ENCODE measurements at regions not wholly inside any gene's neighbourhood (a gene's known extent, or its start where the extent isn't known, plus 50 kb on each side); places are given as distances from the start of the nearest gene placed in this dataset.
"Not testable (repeated sequence)": the region's sequence is repeated elsewhere in the genome, so short reads cannot be mapped to it uniquely, and the experiment has no call there.

DNA sequence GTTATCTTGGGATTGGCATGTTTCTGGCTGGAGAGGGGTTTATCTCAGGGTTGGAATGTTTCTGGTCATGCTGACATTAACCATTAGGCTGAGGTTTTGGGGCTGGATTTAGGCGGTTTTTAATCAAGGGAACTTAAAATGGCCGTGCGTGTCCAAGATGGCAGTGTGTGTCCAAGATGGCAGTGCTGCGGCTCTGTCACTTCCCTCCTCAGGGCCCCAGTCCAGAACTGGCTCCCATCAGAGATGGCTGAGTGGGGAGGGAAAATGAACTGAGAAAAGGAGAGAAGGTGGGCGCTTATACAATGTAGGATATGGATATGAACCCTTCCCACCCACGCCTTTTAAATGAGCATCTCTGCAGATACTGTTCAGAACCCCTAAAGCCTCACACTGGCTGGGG is 175.5 kb upstream of the MYT1L start:
- intact Hi-C loops (cut with DNase I), result no loop called here
- peak in 1 of 10 donors; percentile 54 for DNase-seq

DNA sequence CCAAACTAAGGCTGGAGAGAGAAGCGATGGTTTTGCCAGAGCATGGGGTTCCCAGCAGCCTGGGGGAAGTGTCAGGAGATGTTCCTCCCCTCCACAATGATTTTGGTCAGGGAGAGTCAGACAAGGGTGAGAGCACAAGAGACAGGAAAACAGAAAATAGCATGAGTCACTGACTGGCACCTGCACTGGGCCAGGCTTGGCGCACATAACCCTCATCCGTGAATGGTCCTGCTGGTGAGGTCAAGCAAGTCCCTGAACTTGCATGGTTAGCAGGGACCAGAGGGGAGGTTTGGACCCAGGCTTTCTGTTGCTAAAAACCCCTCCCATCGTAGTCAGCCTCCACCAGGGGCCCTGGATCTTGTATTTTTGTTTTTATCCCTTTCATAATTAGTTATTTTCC is 174.5 kb upstream of the MYT1L start:
- DNase-seq, result peak in 1 of 10 donors; percentile 58
- intact Hi-C loops (cut with DNase I), result no loop called here

DNA sequence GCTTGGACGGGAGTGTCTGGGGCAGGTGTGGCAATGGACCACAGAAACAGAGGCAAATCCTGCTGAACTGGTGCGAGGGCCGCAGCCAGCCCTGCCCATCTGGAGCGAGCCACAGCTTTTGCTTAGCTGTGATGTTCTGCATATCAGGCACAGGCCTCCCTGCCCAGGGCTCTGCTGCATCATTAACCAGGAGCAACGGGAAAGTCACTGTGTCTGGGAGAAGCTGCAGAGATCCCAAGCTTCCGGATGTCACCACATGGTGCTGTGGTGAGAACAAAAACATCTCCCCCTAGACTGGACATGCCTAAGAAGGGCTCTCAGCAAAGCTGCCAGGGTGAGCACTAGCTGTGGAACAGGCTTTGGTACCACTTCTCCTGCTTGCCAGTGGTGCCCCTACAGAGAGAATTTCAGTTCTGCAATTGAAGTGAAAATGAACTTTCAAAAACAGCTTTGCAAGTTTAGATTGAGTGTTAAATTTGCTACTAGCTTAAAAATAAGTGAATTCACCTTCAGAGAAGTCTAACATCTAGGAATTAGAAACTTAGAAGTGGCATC is 172.9 kb upstream of the MYT1L start:
- peak in 1 of 10 donors; percentile 74 for DNase-seq

DNA sequence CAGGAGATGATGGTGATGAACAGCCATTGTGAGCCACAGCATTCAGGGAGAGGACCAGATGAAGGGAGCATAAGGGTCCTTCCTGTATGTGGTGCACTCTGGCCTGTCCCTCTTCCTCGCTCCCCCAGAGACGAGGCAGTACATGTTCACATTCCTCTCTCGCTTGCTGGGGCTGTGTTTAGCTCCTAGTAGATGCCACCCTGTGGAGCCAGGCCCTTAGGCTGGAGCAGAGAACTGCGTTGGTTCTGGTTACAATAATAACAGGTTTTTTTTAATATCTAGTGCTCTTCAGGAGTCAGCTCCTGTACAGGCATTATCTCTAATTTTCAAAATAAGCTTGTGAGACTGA is 171.1 kb upstream of the MYT1L start:
- DNase-seq, result peak in 1 of 10 donors; percentile 40
- intact Hi-C loops (cut with DNase I), result no loop called here

More for the DNA sequence above, 172.9 kb upstream of the MYT1L start:
- intact Hi-C loops (cut with DNase I), result no loop called here

DNA sequence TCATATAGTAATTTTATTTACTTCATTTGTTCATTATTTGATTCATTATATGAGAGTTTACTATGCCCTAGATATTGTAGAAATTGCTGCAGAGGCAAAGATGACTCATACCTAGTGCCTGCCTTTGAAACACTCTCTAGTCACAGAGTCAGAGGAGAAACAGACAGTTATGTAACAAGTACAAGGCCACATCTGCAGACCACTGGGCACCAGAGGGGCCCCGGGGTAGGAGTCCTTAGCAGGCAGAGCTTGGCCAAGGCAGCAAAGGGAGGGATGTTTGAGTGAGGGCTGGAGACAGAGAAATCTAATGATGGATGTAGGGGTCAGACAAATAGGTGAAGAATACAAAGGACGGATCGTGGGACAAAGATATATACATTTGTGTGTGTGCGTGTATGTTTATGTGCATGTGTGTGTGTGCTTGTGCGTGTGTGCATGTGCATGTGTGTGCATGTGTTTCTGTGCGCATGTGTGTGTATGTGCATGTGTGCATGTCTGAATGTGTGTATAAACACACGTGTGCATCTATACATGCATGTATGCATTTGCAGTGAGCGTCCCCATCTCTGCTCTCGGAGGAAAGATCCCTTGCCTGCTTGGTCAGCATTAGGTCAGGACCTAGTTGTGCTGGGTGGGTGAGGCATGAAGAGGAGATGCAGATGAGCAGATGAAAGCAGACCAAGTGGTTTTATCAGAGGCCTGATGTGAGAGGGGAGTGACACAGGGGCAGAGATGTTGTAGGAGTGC is 170.6 kb upstream of the MYT1L start:
- DNase-seq, result peak in 1 of 10 donors; percentile 57
- intact Hi-C loops (cut with DNase I), result no loop called here

DNA sequence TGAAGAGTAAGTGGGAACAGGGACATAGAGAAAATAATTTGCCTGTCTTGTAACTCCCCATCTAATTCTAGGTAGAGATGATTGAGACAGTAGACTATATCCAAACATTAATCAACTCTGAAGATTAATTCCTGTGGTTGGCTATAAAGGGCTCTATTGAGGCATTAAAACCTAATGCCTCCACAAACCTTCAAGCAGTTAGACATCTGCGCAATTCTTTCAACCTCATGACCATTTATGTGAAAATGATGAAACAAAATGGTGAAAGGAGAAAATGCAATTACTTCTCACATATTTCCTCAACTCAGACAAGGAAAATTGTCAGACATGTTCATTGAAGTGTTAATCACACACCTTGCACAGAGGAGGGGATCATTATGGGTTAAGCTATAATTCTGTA is 164.5 kb upstream of the MYT1L start:
- no peak for DNase-seq
- intact Hi-C loops (cut with DNase I), result no loop called here

DNA sequence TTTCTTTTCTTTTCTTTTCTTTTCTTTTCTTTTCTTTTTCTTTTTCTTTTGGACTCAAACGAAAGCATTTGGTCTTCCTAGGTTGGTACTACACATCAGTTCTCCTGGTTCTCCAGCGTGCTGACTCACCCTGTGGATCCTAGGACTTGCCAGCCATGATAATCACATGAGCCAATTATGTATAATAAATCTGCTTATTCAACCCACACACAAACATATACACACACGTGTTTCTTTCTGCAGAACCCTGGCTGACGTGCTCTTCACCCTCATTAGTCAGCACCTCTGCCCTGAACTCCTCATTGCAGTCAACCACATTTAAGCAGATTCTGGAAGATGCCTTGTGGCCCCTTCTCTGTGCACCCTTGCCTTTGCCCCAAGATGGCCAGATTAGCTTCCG is 162.4 kb upstream of the MYT1L start:
- no peak for DNase-seq
- intact Hi-C loops (cut with DNase I), result no loop called here

DNA sequence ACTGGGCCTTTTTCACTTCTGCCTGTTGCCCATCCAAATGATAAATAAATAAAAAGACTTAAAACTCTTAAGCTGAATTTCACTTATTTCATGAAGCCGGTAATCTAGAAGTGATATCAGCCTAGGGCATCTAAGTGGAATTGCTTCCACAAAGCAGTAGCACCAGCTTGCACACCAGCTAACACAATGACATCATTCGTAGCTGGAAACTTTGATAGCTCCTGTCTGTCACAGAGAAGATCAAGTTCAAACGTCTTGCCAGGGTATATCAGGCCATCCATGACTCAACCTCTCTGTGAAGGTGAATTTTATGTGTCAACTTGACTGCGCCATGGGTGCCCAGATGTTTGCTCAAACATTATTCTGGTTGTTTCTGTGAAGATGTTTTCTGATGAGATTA is 161.7 kb upstream of the MYT1L start:
- no peak for DNase-seq
- intact Hi-C loops (cut with DNase I), result no loop called here

DNA sequence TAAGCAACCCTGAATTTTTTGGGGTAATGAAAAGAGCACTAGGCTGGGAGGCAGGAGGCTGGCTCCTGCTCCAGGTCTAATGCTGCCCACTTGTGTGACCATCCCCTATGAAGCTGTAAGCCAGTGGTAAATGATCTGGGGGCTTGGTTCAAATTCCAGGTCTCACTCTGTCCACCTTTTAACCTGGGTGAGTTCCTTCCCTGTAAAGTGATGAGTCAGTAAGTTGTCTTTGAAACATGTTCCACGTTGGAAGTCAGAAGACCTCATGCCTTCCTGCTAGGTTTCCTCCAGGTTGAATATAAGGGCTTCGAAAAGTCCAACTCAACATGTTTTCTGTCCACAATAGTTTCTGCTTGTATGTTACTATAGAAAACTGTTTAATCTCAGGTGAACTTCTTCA is 160.9 kb upstream of the MYT1L start:
- intact Hi-C loops (cut with DNase I), result no loop called here
- DNase-seq, result no peak

DNA sequence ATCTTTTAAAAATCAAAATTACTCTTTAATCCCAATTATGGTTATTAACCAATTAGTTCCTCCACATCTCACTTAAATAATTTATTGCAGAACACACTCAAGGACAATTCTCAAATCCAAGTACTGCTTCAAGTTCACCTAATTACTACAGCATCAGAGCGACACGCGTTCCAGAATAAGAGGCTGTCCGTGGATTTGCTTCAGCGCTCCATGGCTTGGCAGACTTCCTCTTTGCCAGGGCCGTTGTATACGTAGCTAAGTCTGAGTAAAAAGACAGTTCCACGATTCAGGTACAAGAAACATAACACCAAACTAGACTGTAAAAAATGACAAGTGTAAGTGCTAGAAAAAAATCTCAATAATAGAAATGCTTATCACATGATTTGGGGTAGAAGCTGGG is 153.2 kb upstream of the MYT1L start:
- intact Hi-C loops (cut with DNase I), result no loop called here
- DNase-seq, result no peak

DNA sequence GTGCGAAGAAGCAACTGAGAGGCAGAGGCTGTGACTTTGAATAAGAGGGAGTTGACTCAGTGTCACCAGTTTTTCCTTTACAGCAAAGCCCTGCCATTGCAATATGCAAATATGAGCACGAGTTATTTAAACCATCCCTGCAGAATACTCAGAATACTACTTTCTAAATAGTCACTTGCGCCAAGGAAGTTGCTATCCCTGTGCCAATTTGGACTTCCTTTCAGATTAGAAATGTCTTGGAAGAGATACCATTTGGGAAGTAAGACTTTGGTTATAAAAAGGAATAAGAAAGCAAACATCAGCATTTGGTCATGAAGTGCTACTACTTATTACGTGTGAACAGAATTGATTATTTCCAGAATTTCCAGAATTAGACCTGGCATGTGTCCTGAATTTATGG is 151.8 kb upstream of the MYT1L start:
- no peak for DNase-seq
- intact Hi-C loops (cut with DNase I), result no loop called here

DNA sequence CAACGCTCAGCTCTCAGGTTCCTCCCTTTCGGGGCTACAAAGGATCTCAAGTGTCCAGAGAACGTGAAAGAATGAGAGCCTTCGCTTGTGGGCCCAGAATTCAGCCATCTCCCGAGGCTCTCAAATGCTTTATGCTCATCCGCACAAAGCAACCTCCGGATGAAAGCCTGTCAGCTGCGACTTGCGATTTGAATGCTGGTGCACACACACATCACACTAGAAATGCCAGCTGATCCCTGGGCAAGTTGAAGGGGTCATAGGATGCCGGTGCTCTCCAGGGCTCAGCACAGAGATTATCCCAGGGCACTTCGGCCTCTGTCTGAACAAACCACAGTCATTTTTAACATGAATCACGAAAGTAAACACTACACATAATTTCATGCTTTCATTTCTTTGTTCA is 141.8 kb upstream of the MYT1L start:
- intact Hi-C loops (cut with DNase I), result no loop called here
- no peak for DNase-seq

DNA sequence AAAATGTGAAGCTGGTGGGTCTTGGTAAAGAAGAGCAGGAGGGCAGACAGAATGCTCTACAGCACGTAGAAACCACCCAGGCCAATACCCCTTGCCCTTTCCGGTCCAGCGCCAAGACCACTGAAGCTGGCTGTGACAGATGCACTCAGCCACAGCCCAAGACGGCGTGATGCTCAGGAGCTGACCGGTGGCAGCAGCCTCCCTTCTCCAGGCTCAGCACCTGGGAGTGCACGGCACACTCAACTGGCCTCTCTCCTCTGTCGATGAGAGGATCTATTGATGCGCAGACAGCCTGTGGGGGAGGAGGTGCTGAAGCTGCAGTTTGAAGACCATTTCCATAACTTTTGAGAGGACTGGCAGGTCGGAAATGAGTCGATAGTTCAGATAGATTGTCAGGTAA is 141.0 kb upstream of the MYT1L start:
- no peak for DNase-seq
- intact Hi-C loops (cut with DNase I), result no loop called here

DNA sequence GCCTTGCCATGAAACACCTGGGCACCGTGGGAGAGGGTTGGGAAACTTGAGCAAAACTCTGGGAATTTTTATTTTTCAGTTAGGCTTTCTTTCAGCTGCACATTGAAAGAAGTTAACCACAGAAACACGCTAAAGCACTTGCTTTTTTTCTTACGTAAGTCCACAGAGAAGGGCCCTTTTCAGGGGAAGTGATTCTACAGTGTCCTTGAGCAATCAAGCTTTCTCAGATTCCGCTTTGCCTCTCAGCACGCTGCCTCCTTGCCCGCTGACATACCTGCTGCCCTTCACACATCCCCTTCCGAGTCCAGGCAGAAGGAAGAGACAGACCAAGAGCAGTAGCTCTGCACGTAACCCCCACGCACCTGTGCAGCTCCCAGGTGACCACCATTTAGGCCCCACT is 135.5 kb upstream of the MYT1L start:
- no peak for DNase-seq
- intact Hi-C loops (cut with DNase I), result no loop called here

DNA sequence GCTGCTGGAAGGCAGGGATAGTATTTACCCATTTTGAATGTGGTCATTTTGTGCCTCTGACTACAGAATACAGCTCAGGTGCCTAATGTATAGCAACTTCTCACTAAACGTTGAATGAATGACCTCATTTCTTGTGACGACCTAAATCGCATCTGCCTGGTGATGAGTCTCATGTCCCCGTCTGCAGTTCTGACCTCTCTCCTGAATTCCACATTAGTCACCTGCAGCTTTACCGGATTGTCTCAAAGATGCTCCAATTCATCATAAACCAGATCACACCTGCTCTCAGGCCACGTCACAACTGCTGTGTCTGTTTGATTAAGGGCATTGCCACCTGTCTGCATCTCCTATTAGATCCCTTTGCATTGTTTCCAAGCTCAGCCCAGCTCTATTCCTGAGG is 133.6 kb upstream of the MYT1L start:
- DNase-seq, result no peak
- intact Hi-C loops (cut with DNase I), result no loop called here

DNA sequence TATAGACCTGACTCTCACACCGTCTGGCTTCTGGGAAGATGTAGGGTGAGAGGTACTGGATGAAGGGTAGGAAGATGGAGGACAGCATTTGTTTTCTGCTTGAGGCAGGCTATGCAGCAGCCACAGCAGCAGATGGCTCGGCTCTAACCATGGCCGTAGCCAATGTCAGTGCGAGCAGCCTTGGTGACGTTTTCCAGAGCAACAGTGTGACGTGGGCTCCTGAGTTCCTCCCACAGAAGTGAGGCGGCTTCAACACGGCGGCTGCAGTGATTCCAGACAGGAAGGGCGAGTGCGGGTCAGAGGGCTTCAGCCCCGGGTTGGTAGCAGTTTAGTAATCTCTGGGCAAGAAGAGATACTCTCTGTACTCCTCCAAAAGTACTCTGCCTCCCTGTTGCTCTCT is 133.0 kb upstream of the MYT1L start:
- DNase-seq, result peak in 1 of 10 donors; percentile 79
- intact Hi-C loops (cut with DNase I), result no loop called here

DNA sequence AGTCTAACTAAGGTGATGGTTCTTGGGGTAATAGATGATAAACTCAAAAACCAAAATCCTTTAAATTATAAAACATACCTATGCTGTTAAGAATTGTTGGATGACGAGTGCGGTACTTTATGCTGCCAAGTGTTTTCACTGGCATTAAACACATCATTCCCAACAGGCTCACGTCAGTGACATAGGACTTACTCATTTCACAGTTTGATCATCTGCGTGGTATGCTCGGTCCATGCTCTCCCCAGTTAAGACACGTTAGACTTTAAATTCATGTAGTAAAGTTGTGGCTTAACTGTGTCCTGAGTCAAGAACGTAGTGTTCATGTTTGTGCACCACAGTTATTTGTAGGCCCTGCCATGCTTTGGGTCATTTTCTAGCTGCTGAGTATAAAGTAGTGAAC is 125.6 kb upstream of the MYT1L start:
- intact Hi-C loops (cut with DNase I), result no loop called here
- DNase-seq, result no peak

DNA sequence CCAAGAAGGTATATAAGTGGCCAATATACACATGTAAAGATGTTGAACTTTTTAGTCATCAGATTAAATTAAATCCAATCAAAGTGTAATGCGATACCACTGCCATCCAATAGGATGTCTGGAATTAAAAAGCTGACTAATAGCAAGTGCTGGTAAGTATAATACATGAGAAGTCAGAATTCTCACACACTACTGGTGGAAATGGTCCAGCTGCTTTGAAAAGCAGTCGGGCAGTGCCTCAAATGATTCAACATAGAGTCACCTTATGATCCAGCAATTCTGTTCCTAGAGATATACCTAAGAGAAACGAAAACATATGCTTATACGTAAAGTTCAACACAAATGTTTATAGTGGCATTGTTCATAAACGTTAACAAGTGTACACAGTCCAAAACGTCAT is 124.1 kb upstream of the MYT1L start:
- intact Hi-C loops (cut with DNase I), result no loop called here
- no peak for DNase-seq

DNA sequence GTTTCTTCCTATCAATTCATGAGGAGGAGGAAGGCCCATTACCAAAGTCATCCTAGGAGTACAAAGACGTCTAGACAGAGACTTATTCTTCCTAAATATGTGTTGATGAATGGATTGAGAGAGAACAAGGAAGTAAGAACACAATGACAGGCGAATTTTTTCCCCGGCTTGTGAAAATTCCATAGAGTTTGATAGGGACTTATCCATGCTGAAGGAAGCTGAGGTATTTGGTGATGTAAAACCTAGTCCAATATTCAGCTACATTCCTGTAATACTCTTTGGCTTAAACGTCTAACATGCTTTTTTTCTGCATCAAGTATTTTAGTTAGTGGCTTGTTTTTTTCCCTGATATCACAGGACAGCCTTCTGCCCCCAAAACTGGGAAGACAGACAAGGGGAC is 121.9 kb upstream of the MYT1L start:
- no peak for DNase-seq
- intact Hi-C loops (cut with DNase I), result no loop called here

DNA sequence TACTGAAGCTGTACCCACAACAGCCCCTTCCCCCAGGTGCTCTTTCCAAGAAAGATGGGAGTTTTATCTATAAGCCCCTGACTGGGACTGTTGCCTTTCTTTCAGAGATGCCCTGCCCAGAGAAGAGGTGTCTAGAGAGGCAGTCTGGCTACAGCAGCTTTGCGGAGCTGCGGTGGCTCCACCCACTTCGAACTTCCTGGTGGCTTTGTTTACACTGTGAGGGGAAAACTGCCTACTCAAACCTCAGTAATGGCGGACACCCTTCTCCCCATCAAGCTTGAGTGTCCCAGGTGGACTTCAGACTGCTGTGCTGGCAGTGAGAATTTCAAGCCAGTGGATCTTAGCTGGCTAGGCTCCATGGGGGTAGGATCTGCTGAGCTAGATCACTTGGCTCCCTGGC is 120.2 kb upstream of the MYT1L start:
- DNase-seq; intact Hi-C loops (cut with DNase I): not testable (repeated sequence)

DNA sequence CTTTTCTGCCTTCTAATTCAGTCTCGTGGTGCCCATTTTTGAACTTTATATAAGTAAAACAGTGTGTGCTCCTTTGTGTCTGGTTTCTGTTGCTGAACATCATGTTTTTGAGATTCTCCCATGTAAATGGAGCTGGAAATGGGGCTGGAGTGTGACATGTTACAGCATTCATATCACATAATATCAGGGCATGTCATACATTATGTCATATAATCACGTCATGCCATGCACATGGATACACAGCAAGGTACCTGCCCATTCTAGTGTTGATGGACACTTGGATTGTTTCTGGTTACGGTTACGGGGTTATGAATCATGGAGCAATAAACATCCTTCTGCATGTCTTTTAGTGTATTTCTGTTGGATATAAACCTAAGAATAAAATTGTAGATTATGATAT is 117.1 kb upstream of the MYT1L start:
- intact Hi-C loops (cut with DNase I), result no loop called here
- no peak for DNase-seq

DNA sequence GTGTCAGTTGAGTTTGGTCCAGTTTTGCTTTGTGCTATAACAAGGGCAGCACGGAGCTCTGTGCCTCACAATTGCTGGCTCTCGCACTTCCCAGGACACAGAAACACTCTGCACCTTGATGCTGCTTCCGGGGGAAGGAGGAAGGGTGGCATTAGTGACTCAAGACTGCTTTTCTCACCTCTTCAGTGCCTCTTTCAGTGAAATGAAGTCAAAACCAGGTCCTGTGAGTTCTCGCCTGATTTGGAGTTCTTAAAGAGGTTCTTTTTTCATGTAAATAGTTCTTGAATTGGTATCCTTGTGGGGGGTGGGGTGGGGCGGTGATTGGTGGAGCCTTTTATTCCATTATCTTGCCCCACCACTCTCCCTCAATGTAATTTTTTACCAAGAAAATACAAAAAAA is 91.5 kb upstream of the MYT1L start:
- DNase-seq, result no peak
- intact Hi-C loops (cut with DNase I), result no loop called here

DNA sequence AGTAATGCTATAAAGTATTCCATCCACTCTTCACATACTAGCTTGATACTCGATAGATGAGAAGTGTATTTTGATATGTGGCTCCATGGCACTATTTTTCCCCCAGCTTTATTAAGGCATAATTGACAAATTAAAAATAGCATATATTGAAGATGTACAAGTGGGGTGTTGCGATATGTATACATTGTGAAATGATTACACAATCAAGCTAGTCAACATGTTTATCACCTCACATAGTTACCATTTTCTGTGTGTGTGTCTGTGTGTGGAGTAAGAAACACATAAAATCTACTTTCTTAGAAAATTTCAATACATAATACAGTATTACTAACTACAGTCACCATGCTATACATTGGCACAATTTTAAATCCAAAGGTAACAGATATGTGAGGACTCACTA is 82.5 kb upstream of the MYT1L start:
- intact Hi-C loops (cut with DNase I), result no loop called here
- no peak for DNase-seq

All from posterior cingulate gyrus (tissue), 11 donors.